ENCODE measurements at regions not wholly inside any gene's neighbourhood (a gene's known extent, or its start where the extent isn't known, plus 50 kb on each side); places are given as distances from the start of the nearest gene placed in this dataset.

GRCh38 chr20:60171313-60171712, 213.1 kb downstream of the CDH26 start:
- no TSS peak for BruUV-seq (replicated peaks)

GRCh38 chr20:60171738-60172137, 213.5 kb downstream of the CDH26 start:
- H3K27ac ChIP-seq (ENCODE audit: low read length): no peak overlapping the region
- intact Hi-C loops (cut with micrococcal nuclease; ENCODE audit: unreplicated experiment) (no loop called here), in situ Hi-C loops (cut with HindIII; ENCODE audit: low pct_unique_long_range_greater_than_20kb, low sequenced_read_pairs) (no loop called here)
- ChIA-PET POLR2A (no interaction called here), CTCF (no interaction called here)
- no peaks in the 10 kb centered on the region for H3K27me3 ChIP-seq (ENCODE audit: control insufficient read depth, insufficient read depth, low read length)
- ATAC-seq: no peak
- H3K4me1 ChIP-seq (ENCODE audit: control insufficient read depth, insufficient read depth, low read length): no peaks in the 10 kb centered on the region
- H3K36me3 ChIP-seq (ENCODE audit: control insufficient read depth, insufficient read depth, low read length): no peaks in the 10 kb centered on the region
- no TSS peak for BruUV-seq (replicated peaks)
- TF ChIP-seq POLR2AphosphoS5 (IDR thresholded peaks at IDR 0.05; ENCODE audit: low read depth, low read length) (no peak), CTCF (IDR thresholded peaks at IDR 0.05) (no peak), REST (IDR thresholded peaks at IDR 0.05; ENCODE audit: insufficient read depth in 1 of 2, low read depth in 2 of 2, low read length in 1 of 2) (no peak), SIN3A (IDR thresholded peaks at IDR 0.05; ENCODE audit: borderline replicate concordance, insufficient read depth, low read depth, low read length) (no peak)
- no peaks in the 10 kb centered on the region for H3K9me3 ChIP-seq (ENCODE audit: control insufficient read depth, insufficient read depth, low read depth, low read length)
- no peak for DNase-seq (ENCODE audit: low read depth, low spot score)
- no peak overlapping the region for H3K4me3 ChIP-seq (ENCODE audit: low read depth in 2 of 2, low read length in 2 of 2)

More at GRCh38 chr20:60171313-60171712, 213.1 kb downstream of the CDH26 start:
- ChIA-PET CTCF (no interaction called here), POLR2A (no interaction called here)
- no peak for ATAC-seq
- TF ChIP-seq POLR2AphosphoS5 (IDR thresholded peaks at IDR 0.05; ENCODE audit: low read depth, low read length): no peak
- no peak for TF ChIP-seq SIN3A (IDR thresholded peaks at IDR 0.05; ENCODE audit: borderline replicate concordance, insufficient read depth, low read depth, low read length)
- no peak for TF ChIP-seq REST (IDR thresholded peaks at IDR 0.05; ENCODE audit: insufficient read depth in 1 of 2, low read depth in 2 of 2, low read length in 1 of 2)
- no peak for TF ChIP-seq TCF7L2 (IDR thresholded peaks at IDR 0.05; ENCODE audit: low read depth, low read length)
- TF ChIP-seq CTCF (IDR thresholded peaks at IDR 0.05): no peak
- Histone ChIP-seq H3K9me3 (ENCODE audit: control insufficient read depth, insufficient read depth, low read depth, low read length) (no peaks in the 10 kb centered on the region), H3K4me1 (ENCODE audit: control insufficient read depth, insufficient read depth, low read length) (no peaks in the 10 kb centered on the region), H3K27me3 (ENCODE audit: control insufficient read depth, insufficient read depth, low read length) (no peaks in the 10 kb centered on the region), H3K4me3 (ENCODE audit: low read depth in 2 of 2, low read length in 2 of 2) (no peak overlapping the region), H3K27ac (ENCODE audit: low read length) (no peak overlapping the region), H3K36me3 (ENCODE audit: control insufficient read depth, insufficient read depth, low read length) (no peaks in the 10 kb centered on the region)
- in situ Hi-C loops (cut with HindIII; ENCODE audit: low pct_unique_long_range_greater_than_20kb, low sequenced_read_pairs): no loop called here
- DNase-seq (ENCODE audit: low read depth, low spot score): no peak
- intact Hi-C loops (cut with micrococcal nuclease; ENCODE audit: unreplicated experiment): no loop called here

Data from Panc1 (cell line).